ENCODE measurements at regions not wholly inside any gene's neighbourhood (a gene's known extent, or its start where the extent isn't known, plus 50 kb on each side); places are given as distances from the start of the nearest gene placed in this dataset.

DNA sequence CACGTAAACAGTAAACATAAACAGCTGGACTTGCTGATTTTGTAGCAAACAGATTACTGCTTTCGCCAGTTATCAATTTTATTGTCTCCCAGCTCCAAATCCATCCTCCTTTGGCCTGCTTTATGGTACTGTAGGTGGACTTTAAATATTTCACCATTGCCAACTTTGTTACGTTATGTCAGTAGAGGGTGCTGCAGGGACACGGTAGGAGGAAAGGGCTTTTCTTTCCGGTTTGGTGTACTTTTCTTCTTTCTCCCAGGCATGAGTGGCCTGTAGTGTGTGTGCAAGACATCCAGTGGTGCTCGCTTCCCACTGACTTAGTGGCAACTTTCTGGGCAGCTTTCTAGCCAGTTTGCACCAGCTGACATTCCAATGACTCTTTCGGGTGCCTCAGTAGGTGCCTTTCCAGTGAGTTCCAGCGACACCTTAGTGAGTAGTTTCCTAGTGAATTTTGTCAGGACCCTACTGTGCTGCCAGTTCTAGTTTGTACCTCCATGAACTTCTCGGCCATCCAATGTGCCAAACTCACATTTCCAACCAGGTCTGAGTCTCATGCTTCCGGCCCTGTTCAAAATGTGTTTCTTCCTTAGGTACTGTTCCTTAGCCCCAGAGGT lies 267.6 kb upstream of the TENM4 start:
- H3K27me3 ChIP-seq (ENCODE audit: low read depth, low read length), result no peaks in the 10 kb centered on the region
- H3K9me3 ChIP-seq (ENCODE audit: control insufficient read depth in 1 of 2, low read length in 2 of 2), result peaks cover 0 to 16% of the 10 kb centered on the region in 2 donors
- no peaks in the 10 kb centered on the region for H3K4me1 ChIP-seq (ENCODE audit: control insufficient read depth in 1 of 2, insufficient read depth in 2 of 2, low read length in 2 of 2)
- H3K36me3 ChIP-seq (ENCODE audit: control insufficient read depth in 1 of 2, insufficient read depth in 2 of 2, low read length in 2 of 2), result no peaks in the 10 kb centered on the region
- H3K27ac ChIP-seq (ENCODE audit: low read length), result no peak overlapping the region
- no peak overlapping the region for H3K4me3 ChIP-seq (ENCODE audit: low read depth in 1 of 2, low read length in 2 of 2)

DNA sequence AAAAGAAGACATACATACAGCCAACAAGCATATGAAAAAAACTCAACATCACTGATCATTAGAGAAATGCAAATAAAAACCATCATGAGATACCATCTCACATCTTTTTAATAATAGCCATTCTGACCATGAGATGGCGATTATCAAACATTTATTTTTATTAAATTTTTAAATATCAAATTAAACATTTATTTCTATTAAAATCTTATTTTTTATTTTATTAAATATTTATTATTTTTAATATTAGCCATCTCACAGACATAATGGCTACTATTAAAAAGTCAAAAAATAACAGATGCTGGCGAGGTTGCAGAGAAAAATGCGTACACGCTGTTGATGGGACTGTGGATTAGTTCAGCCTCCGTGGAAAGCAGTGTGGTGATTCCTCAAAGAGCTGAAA lies 264.8 kb upstream of the TENM4 start:
- no peaks in the 10 kb centered on the region for H3K4me1 ChIP-seq (ENCODE audit: control insufficient read depth in 1 of 2, insufficient read depth in 2 of 2, low read length in 2 of 2)
- no peak overlapping the region for H3K4me3 ChIP-seq (ENCODE audit: low read depth in 1 of 2, low read length in 2 of 2)
- peaks cover 2 to 16% of the 10 kb centered on the region in 2 donors for H3K9me3 ChIP-seq (ENCODE audit: control insufficient read depth in 1 of 2, low read length in 2 of 2)
- no peaks in the 10 kb centered on the region for H3K36me3 ChIP-seq (ENCODE audit: control insufficient read depth in 1 of 2, insufficient read depth in 2 of 2, low read length in 2 of 2)
- H3K27ac ChIP-seq (ENCODE audit: low read length), result no peak overlapping the region
- H3K27me3 ChIP-seq (ENCODE audit: low read depth, low read length), result no peaks in the 10 kb centered on the region

DNA sequence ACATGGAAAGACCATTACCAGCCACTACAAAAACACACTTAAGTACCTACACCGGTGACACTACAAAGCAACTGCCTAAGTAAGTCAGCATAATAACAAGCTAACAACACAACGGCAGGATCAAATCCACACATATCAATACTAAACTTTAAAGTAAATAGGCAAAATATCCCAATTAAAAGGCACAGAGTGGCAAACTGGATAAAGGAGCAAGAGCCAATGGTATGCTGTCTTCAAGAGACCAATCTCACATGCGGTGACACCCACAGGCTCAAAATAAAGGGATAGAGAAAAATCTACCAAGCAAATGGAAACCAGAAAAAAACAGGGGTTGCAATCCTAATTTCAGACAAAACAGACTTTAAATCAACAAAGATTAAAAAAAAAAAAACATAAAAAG lies 261.5 kb upstream of the TENM4 start:
- Histone ChIP-seq H3K9me3 (ENCODE audit: control insufficient read depth in 1 of 2, low read length in 2 of 2) (peaks cover 2 to 16% of the 10 kb centered on the region in 2 donors), H3K4me1 (ENCODE audit: control insufficient read depth in 1 of 2, insufficient read depth in 2 of 2, low read length in 2 of 2) (no peaks in the 10 kb centered on the region), H3K36me3 (ENCODE audit: control insufficient read depth in 1 of 2, insufficient read depth in 2 of 2, low read length in 2 of 2) (no peaks in the 10 kb centered on the region), H3K27me3 (ENCODE audit: low read depth, low read length) (no peaks in the 10 kb centered on the region), H3K27ac (ENCODE audit: low read length) (no peak overlapping the region), H3K4me3 (ENCODE audit: low read depth in 1 of 2, low read length in 2 of 2) (no peak overlapping the region)

DNA sequence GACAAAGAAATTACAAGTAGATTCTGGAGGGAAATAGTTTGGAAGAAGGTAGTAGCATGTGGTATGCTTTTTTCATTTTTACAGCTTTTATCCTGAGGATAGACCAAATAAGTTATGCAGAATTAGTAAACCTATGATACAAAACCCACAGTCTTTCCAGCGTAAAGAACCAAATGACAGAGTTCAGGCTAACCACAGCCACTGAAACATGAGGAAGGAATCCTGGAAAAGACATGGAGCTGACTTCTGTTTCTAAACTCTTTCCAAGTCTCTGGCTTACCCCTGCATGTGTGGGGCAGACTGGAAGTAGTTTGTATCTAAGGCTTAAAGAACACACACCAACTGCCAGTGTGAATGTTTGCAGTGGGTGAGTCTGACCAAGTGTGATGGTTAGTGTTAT lies 258.4 kb upstream of the TENM4 start:
- H3K27ac ChIP-seq (ENCODE audit: low read length), result no peak overlapping the region
- peaks cover 2 to 12% of the 10 kb centered on the region in 2 donors for H3K9me3 ChIP-seq (ENCODE audit: control insufficient read depth in 1 of 2, low read length in 2 of 2)
- no peaks in the 10 kb centered on the region for H3K36me3 ChIP-seq (ENCODE audit: control insufficient read depth in 1 of 2, insufficient read depth in 2 of 2, low read length in 2 of 2)
- H3K4me1 ChIP-seq (ENCODE audit: control insufficient read depth in 1 of 2, insufficient read depth in 2 of 2, low read length in 2 of 2), result no peaks in the 10 kb centered on the region
- no peaks in the 10 kb centered on the region for H3K27me3 ChIP-seq (ENCODE audit: low read depth, low read length)
- H3K4me3 ChIP-seq (ENCODE audit: low read depth in 1 of 2, low read length in 2 of 2), result no peak overlapping the region

DNA sequence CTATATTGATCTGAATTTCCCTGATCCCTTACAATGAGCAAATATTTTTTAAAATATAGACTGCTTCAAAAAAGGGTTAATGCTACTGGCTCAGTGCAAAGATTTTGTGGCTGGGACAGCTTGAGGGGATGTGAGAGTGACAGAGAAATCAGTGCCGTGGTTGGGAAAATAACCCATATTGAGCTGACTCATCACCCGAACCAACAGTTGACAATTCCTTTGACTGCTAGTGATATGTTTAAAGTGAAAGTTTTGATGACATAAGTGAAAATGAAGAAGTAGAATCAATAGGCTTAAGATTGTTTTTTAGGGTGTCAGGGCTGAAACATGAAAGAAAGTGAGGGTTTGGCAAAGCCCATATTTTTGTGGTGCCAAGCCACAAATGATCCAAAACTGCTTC lies 257.1 kb upstream of the TENM4 start:
- H3K4me3 ChIP-seq (ENCODE audit: low read depth in 1 of 2, low read length in 2 of 2), result no peak overlapping the region
- no peak overlapping the region for H3K27ac ChIP-seq (ENCODE audit: low read length)
- H3K27me3 ChIP-seq (ENCODE audit: low read depth, low read length), result no peaks in the 10 kb centered on the region
- peaks cover 2 to 12% of the 10 kb centered on the region in 2 donors for H3K9me3 ChIP-seq (ENCODE audit: control insufficient read depth in 1 of 2, low read length in 2 of 2)
- no peaks in the 10 kb centered on the region for H3K4me1 ChIP-seq (ENCODE audit: control insufficient read depth in 1 of 2, insufficient read depth in 2 of 2, low read length in 2 of 2)
- no peaks in the 10 kb centered on the region for H3K36me3 ChIP-seq (ENCODE audit: control insufficient read depth in 1 of 2, insufficient read depth in 2 of 2, low read length in 2 of 2)

DNA sequence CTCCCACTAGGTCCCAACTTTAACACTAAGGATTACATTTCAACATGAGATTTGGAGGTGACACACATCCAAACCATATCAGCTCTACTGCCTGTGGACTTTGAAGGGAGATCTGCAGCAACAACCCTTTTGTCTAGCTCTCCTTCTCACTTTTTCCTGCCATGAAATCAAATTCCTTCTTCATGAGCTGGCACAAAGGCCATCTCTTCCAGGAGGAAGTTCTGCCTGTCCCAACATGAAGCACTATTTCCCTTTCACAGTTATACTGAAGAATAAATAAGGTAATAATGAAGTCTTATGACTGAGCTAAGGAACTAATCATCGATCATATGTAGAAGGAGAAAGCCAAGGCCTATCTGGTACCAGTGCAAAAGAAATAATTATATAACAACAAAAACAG lies 253.5 kb upstream of the TENM4 start:
- Histone ChIP-seq H3K36me3 (ENCODE audit: control insufficient read depth in 1 of 2, insufficient read depth in 2 of 2, low read length in 2 of 2) (no peaks in the 10 kb centered on the region), H3K27ac (ENCODE audit: low read length) (no peak overlapping the region), H3K27me3 (ENCODE audit: low read depth, low read length) (no peaks in the 10 kb centered on the region), H3K9me3 (ENCODE audit: control insufficient read depth in 1 of 2, low read length in 2 of 2) (no peaks in the 10 kb centered on the region), H3K4me3 (ENCODE audit: low read depth in 1 of 2, low read length in 2 of 2) (no peak overlapping the region), H3K4me1 (ENCODE audit: control insufficient read depth in 1 of 2, insufficient read depth in 2 of 2, low read length in 2 of 2) (no peaks in the 10 kb centered on the region)

DNA sequence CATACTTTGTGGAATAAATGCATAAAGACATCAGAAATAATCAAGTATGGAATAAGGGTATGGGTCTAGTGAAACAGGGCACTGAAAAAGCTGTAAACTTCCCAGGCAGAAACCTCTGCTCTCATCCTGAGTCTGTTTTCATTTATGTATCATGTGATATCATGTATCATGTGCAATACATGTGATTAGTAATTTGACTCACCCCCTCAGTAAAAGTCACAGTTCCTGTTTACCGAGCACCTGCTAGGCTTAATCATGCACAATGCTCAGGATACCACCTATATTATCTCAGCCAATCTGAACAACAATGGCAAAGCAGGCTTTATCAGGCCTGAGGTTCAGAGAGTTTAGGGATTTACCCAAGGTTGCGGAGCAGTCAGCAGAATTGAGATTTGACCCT lies 250.6 kb upstream of the TENM4 start:
- Histone ChIP-seq H3K9me3 (ENCODE audit: control insufficient read depth in 1 of 2, low read length in 2 of 2) (no peaks in the 10 kb centered on the region), H3K27ac (ENCODE audit: low read length) (no peak overlapping the region), H3K27me3 (ENCODE audit: low read depth, low read length) (no peaks in the 10 kb centered on the region), H3K4me1 (ENCODE audit: control insufficient read depth in 1 of 2, insufficient read depth in 2 of 2, low read length in 2 of 2) (no peaks in the 10 kb centered on the region), H3K36me3 (ENCODE audit: control insufficient read depth in 1 of 2, insufficient read depth in 2 of 2, low read length in 2 of 2) (no peaks in the 10 kb centered on the region), H3K4me3 (ENCODE audit: low read depth in 1 of 2, low read length in 2 of 2) (no peak overlapping the region)

DNA sequence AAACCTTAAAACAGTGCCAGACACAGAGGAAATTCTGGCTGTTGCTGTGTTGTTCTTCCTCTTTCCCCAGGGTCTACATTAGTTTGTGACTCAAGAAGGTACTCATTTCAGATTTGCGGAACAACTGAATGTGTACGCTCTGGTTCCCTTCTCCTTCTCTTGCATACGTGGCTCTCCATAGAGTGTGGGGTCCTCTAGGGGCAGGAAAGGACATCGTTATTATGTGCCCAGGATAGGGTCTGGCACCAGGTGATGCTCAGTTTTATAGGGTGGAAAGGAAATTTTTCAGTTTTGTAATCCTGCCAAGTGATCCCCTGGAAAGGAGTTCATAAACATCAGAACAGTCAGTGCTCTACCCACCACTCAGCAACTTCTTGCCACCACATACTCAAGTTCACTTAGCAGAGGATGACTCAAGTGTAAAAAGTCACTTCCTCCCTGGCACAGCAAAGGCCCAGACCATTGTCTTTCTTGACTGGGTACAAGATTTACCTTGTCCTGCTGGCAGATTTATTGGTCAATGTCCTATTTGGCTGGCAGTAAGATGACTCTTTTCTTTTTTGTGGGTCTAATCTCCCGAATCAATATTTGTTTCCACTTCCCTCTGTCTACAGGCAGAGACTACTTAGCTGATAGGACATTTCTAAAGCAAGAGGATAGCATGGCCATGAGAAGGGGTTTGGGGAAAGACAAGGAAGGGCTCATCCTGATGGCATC lies 246.0 kb upstream of the TENM4 start:
- Histone ChIP-seq H3K4me3 (ENCODE audit: low read depth in 1 of 2, low read length in 2 of 2) (no peak overlapping the region), H3K4me1 (ENCODE audit: control insufficient read depth in 1 of 2, insufficient read depth in 2 of 2, low read length in 2 of 2) (no peaks in the 10 kb centered on the region), H3K27ac (ENCODE audit: low read length) (no peak overlapping the region), H3K9me3 (ENCODE audit: control insufficient read depth in 1 of 2, low read length in 2 of 2) (no peaks in the 10 kb centered on the region), H3K27me3 (ENCODE audit: low read depth, low read length) (no peaks in the 10 kb centered on the region), H3K36me3 (ENCODE audit: control insufficient read depth in 1 of 2, insufficient read depth in 2 of 2, low read length in 2 of 2) (no peaks in the 10 kb centered on the region)

DNA sequence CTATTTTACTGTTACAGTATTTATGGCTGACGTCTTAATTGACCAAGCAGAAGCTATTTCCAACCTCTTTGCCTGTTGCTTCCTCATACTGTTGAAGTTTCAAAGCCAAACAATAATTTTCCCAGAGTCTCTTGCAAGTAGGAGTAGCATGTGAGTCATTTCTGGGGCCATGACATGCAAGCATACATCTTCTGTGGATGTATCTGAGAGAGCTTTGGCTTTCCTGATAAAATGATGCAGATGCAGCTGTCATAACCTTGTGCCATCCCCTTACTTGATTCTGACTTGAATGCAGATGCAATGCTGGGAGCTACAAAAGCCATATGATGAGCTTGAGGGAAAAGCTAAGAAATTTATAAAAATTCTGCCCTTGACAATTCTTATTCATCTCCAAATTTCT lies 243.1 kb upstream of the TENM4 start:
- no peaks in the 10 kb centered on the region for H3K36me3 ChIP-seq (ENCODE audit: control insufficient read depth in 1 of 2, insufficient read depth in 2 of 2, low read length in 2 of 2)
- no peaks in the 10 kb centered on the region for H3K9me3 ChIP-seq (ENCODE audit: control insufficient read depth in 1 of 2, low read length in 2 of 2)
- no peaks in the 10 kb centered on the region for H3K27me3 ChIP-seq (ENCODE audit: low read depth, low read length)
- no peak overlapping the region for H3K4me3 ChIP-seq (ENCODE audit: low read depth in 1 of 2, low read length in 2 of 2)
- no peaks in the 10 kb centered on the region for H3K4me1 ChIP-seq (ENCODE audit: control insufficient read depth in 1 of 2, insufficient read depth in 2 of 2, low read length in 2 of 2)
- no peak overlapping the region for H3K27ac ChIP-seq (ENCODE audit: low read length)

DNA sequence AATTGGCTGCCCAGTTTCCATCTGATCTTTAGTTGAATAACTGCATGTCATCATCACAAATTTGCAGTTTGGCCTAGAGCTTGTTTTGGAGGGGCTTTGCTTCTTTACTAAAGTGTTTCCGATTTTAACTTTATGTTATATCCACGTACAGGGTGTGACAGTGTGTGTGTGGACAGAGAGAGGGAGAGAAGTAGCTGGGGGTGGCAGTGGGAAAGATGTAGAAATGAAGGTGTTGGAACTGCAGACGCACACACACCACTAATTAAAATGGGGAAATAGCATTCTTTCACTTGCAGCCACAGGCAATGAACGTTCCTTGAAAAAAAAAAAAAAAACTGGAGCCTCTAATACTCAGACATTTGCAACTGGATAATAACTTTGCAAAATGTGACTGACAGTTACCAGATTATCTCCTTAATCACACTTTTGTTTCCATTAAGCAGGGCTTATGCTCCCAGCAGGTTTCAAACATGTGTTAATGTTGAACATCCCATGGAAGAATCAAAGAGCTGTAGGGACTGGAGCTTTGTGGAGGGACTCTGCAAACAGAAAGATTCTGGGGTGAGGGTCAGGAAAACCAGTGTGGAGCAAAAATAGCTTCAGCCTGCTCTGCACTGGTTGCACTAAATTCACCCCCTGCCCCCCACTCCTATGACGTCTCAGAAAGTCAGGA lies 238.1 kb upstream of the TENM4 start:
- no peaks in the 10 kb centered on the region for H3K4me1 ChIP-seq (ENCODE audit: control insufficient read depth in 1 of 2, insufficient read depth in 2 of 2, low read length in 2 of 2)
- H3K36me3 ChIP-seq (ENCODE audit: control insufficient read depth in 1 of 2, insufficient read depth in 2 of 2, low read length in 2 of 2), result no peaks in the 10 kb centered on the region
- H3K27me3 ChIP-seq (ENCODE audit: low read depth, low read length), result no peaks in the 10 kb centered on the region
- no peak overlapping the region for H3K4me3 ChIP-seq (ENCODE audit: low read depth in 1 of 2, low read length in 2 of 2)
- H3K9me3 ChIP-seq (ENCODE audit: control insufficient read depth in 1 of 2, low read length in 2 of 2), result no peaks in the 10 kb centered on the region
- no peak overlapping the region for H3K27ac ChIP-seq (ENCODE audit: low read length)

DNA sequence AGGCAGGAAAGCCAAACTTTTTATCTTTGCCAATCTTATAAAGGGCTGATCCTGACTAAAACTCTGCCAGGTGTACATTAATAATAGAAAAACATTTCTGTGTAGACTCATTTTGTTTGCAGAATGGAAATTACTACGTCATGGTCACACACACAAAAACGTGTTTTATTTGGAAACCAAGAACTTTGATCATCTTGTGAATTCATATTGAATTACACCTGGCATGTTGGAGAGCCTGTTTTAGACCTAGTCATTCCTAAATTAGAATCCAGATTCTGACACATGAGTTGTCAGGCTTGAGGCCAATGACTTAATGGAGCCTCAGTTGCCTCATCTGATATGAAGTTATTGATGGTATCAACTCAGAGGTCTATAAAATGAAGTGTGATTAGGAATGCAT lies 235.6 kb upstream of the TENM4 start:
- no peak overlapping the region for H3K27ac ChIP-seq (ENCODE audit: low read length)
- no peaks in the 10 kb centered on the region for H3K4me1 ChIP-seq (ENCODE audit: control insufficient read depth in 1 of 2, insufficient read depth in 2 of 2, low read length in 2 of 2)
- no peaks in the 10 kb centered on the region for H3K36me3 ChIP-seq (ENCODE audit: control insufficient read depth in 1 of 2, insufficient read depth in 2 of 2, low read length in 2 of 2)
- H3K27me3 ChIP-seq (ENCODE audit: low read depth, low read length), result no peaks in the 10 kb centered on the region
- H3K9me3 ChIP-seq (ENCODE audit: control insufficient read depth in 1 of 2, low read length in 2 of 2), result no peaks in the 10 kb centered on the region
- H3K4me3 ChIP-seq (ENCODE audit: low read depth in 1 of 2, low read length in 2 of 2), result no peak overlapping the region

Data from muscle layer of duodenum (tissue), 2 donors.